Lung (tissue), 11 donors: ENCODE measurements at regions not wholly inside any gene's neighbourhood (a gene's known extent, or its start where the extent isn't known, plus 50 kb on each side); places are given as distances from the start of the nearest gene placed in this dataset.

Source experiments
- ATAC-seq: fragments of 200-7000 bp; cut with Tn5 transposase; one replicate; pipeline ENCODE4 v1.9.1; 2020; ENCODE audit warnings: moderate number of reproducible peaks; ENCODE audit not compliant: insufficient read depth, low FRiP score
- DNase-seq, 3 donors: peaks; one replicate each; pipeline ENCODE4 v3.0.0-alpha.2; 2013 to 2017
- H3K27ac ChIP-seq, 2 donors: one replicate each; pipeline ENCODE4 v1.5.1; 2013; ENCODE audit warnings: mild to moderate bottlenecking in 2 of 2, moderate library complexity in 2 of 2, control low read depth in 1 of 2, inconsistent platforms in 1 of 2, low read depth in 1 of 2, low read length in 1 of 2
- H3K27me3 ChIP-seq, 3 donors: one replicate each; pipeline ENCODE4 v1.5.1; 2013; ENCODE audit warnings: low read length in 2 of 3; ENCODE audit not compliant: control insufficient read depth in 3 of 3, insufficient read depth in 3 of 3
- H3K36me3 ChIP-seq, 4 donors: one replicate each; pipeline ENCODE4 v1.5.1; 2013; ENCODE audit warnings: low read length in 4 of 4, mild to moderate bottlenecking in 1 of 4, moderate library complexity in 1 of 4; ENCODE audit not compliant: control insufficient read depth in 4 of 4, insufficient read depth in 4 of 4
- H3K4me1 ChIP-seq, 5 donors: one replicate each; pipeline ENCODE4 v1.5.1; 2013; ENCODE audit warnings: low read length in 5 of 5, mild to moderate bottlenecking in 2 of 5, moderate library complexity in 1 of 5; ENCODE audit not compliant: control insufficient read depth in 5 of 5, insufficient read depth in 5 of 5
- H3K4me3 ChIP-seq: one replicate; pipeline ENCODE4 v1.5.1; 2013; ENCODE audit warnings: mild to moderate bottlenecking, control low read depth, moderate library complexity
- H3K9ac ChIP-seq, 2 donors: one replicate each; pipeline ENCODE4 v1.5.1; 2013; ENCODE audit warnings: low read length in 2 of 2, control low read depth in 1 of 2; ENCODE audit not compliant: insufficient read depth in 1 of 2
- H3K9me3 ChIP-seq, 4 donors: one replicate each; pipeline ENCODE4 v1.5.1; 2013; ENCODE audit warnings: low read length in 3 of 4, mild to moderate bottlenecking in 1 of 4, moderate library complexity in 1 of 4; ENCODE audit not compliant: control insufficient read depth in 4 of 4, insufficient read depth in 3 of 4
- CTCF ChIP-seq: IDR thresholded peaks from 2 replicates; pipeline ENCODE4 v1.5.1; 2012; ENCODE audit warnings: mild to moderate bottlenecking; ENCODE audit errors: control extremely low read depth, extremely low read depth
- WGBS, 2 donors: extraction: QIAGEN DNeasy Blood & Tissue Kit; methylation state at CpG; one replicate each; pipeline ENCODE4 v1.1.7; 2013; 5-methylcytosine and 5-hydroxymethylcytosine counted together
- donor health status: control.
- donor health status: control.
- donor health status: Bipolar disorder and iron deficiency.
- donor health status: healthy.
- donor health status: DM: yes; HTN: yes; CAD: no.

- 95 to 98% methylated on average over 3 of the region's 3 CpGs for WGBS, 2 donors
- DNase-seq, result no peak
- TF ChIP-seq CTCF, result no peak
- Histone ChIP-seq H3K36me3 (no peaks in the 10 kb centered on the region), H3K9ac (no peak overlapping the region), H3K27me3 (no peaks in the 10 kb centered on the region), H3K9me3 (no peaks in the 10 kb centered on the region), H3K27ac (no peak overlapping the region), H3K4me3 (no peak overlapping the region), H3K4me1 (peaks cover 0 to 2% (median 0%) of the 10 kb centered on the region in 5 donors)
- ATAC-seq, result no peak
Measured at GRCh38 chr20:11260611-11261010, 586.8 kb upstream of the JAG1 start.

GRCh38 chr20:11261533-11262000, 587.8 kb upstream of the JAG1 start:
- no peaks in the 10 kb centered on the region for H3K36me3 ChIP-seq
- DNase-seq (peak in 2 of 3 donors; percentile 27 to 70), ATAC-seq (no peak)
- no peak overlapping the region for H3K4me3 ChIP-seq
- no peak overlapping the region for H3K27ac ChIP-seq
- TF ChIP-seq CTCF, result no peak
- H3K9ac ChIP-seq, result no peak overlapping the region
- WGBS, 2 donors, result 81 to 89% methylated on average over 5 of the region's 5 CpGs
- no peaks in the 10 kb centered on the region for H3K9me3 ChIP-seq
- no peaks in the 10 kb centered on the region for H3K27me3 ChIP-seq
- peaks cover 0 to 3% (median 0%) of the 10 kb centered on the region in 5 donors for H3K4me1 ChIP-seq

- Histone ChIP-seq H3K36me3 (no peaks in the 10 kb centered on the region), H3K27ac (no peak overlapping the region), H3K9me3 (no peaks in the 10 kb centered on the region), H3K4me1 (peaks cover 0 to 17% (median 0%) of the 10 kb centered on the region in 5 donors), H3K9ac (no peak overlapping the region), H3K4me3 (no peak overlapping the region), H3K27me3 (no peaks in the 10 kb centered on the region)
- 65 to 79% methylated on average over 3 of the region's 3 CpGs for WGBS, 2 donors
- TF ChIP-seq CTCF, result no peak
- DNase-seq (no peak), ATAC-seq (no peak)
Measured at GRCh38 chr20:11266571-11266970, 592.8 kb upstream of the JAG1 start.

DNA sequence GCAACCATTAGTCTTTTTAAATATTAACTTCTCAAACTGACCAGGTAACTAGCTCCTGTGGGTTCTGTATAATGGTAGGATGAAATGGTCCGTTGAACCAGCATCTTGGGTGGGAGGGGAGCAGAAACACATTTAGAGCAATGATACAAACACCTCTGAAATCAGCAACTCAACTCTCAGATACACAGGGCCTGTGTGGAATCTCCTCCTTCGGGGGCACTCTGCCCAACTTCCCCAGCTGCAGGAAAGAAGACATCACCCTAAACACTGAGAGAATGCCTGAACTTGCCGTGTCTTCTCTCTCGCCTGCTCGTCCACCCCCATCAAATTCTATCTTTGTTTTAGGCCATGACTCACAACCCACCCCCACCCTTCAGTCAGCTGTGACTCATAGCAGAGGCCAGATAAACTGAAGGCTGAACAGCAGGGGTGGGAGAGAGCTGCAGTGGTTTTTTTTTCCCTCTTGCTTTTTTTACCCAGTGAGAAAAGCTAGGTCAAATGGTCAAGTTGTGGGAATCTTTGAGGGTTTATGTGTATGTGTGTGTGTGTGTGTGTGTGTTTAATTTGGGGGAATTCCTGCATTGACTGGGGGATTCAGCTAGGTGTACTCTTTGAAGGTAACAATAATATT, 593.4 kb upstream of the JAG1 start:
- Histone ChIP-seq H3K4me3 (no peak overlapping the region), H3K9ac (no peak overlapping the region), H3K36me3 (no peaks in the 10 kb centered on the region), H3K4me1 (peaks cover 0 to 17% (median 0%) of the 10 kb centered on the region in 5 donors), H3K9me3 (no peaks in the 10 kb centered on the region), H3K27ac (no peak overlapping the region), H3K27me3 (no peaks in the 10 kb centered on the region)
- WGBS, 2 donors, result 41 to 67% methylated on average over 5 of the region's 5 CpGs
- peak; percentile 28 to 54 (median 41) for DNase-seq
- TF ChIP-seq CTCF, result no peak
- ATAC-seq, result peak; percentile 71
